ENCODE measurements at regions not wholly inside any gene's neighbourhood (a gene's known extent, or its start where the extent isn't known, plus 50 kb on each side); places are given as distances from the start of the nearest gene placed in this dataset.

- TF ChIP-seq POLR2A (IDR thresholded peaks at IDR 0.05; ENCODE audit: low read depth, low read length) (no peak), CTCF (IDR thresholded peaks at IDR 0.05; ENCODE audit: extremely low read depth in 1 of 2, insufficient read depth in 1 of 2, low read depth in 1 of 2, low read length in 2 of 2) (no peak), MAX (IDR thresholded peaks at IDR 0.05; ENCODE audit: insufficient read depth, insufficient read length) (no peak), POLR2AphosphoS5 (IDR thresholded peaks at IDR 0.05; ENCODE audit: insufficient read depth, low read depth, low read length) (no peak), EZH2 (IDR thresholded peaks at IDR 0.05; ENCODE audit: borderline replicate concordance, low read depth, low read length, severe bottlenecking) (no peak), MYC (IDR thresholded peaks at IDR 0.05; ENCODE audit: low read depth, low read length) (no peak)
Observed at GRCh38 chr2:609449-609848, 67.8 kb downstream of the TMEM18 start.

Data from endothelial cell of umbilical vein (primary cell).